ENCODE measurements at regions not wholly inside any gene's neighbourhood (a gene's known extent, or its start where the extent isn't known, plus 50 kb on each side); places are given as distances from the start of the nearest gene placed in this dataset.
"Not testable (repeated sequence)": the region's sequence is repeated elsewhere in the genome, so short reads cannot be mapped to it uniquely, and the experiment has no call there.

DNA sequence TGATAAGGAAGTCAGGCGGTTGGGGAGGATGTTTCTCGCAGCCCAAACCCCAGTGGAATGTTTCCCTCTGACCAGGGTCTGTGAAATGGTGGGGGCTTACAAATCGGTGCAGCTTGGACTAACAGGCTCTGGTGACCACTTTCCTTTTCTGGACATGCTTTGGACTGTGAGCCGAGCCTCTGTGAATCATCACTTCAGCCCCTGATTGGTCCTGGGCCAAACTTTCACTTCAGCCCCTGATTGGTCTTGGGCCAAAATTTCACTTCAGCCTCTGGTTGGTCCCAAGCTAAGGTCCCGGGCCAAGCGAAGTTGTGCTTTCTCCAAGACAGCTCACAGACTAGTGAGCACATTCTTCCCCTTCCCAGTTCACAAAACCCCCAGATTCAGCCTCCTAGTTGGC, 223.7 kb upstream of the ANKRD20A1 start:
- not testable (repeated sequence) for DNase-seq

DNA sequence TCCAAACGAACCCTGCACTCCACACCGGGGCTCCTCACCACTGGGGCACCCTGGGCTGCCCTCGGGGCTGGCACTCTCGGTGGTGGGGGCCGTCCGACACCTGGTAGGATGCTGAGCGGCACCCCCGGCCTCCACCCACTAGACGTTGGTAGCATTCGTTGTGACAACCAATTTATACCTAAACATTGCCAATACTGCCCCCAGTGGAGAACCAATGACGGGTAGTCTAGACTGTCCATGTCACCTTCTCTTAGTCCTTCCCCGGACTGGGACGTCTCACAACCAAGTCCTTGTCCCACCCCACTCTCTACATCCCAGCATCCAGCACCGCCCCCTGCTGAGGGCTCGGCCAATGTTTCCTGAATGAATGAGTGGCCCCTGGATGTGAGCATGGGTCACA, 246.8 kb upstream of the ANKRD20A1 start:
- not testable (repeated sequence) for DNase-seq

DNA sequence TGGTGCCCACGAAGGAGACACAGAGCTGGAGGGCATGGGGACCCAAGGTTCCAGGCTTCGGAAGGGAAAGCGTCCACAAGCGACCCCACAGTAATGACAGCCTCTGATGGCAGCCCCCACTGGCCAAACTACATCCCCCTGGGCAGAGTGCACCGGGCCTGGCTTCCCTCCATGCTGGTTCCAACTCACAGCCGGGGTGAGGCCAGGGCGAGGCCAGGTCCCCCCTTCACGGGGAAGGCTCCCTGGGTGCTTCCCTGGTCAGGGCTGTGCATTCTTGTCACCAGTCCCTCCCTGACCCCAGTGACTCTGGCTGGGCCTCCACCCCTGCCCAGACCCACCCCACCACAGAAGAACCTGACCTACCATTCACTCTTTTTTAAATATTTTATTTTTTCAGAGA, 248.9 kb upstream of the ANKRD20A1 start:
- not testable (repeated sequence) for DNase-seq

DNA sequence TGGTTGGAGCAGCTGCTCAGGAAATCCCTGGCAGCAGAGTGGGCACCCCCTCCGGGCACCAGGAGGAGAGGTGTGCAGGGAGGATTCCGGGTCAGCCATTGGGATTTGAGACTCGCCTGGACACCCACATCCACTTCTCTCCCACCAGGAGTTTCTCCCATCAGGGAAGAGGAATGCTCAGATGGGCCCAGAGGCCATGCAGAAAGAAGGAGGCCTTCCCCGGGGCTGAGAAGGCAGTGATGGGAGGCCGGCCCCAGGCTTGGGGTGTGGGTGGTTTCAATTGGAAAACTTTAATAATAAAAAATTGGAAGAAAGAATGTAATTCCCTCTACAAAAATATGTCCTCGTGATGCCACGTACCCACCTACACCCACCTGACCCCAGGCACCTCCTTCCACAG, 249.3 kb upstream of the ANKRD20A1 start:
- DNase-seq, result not testable (repeated sequence)

DNA sequence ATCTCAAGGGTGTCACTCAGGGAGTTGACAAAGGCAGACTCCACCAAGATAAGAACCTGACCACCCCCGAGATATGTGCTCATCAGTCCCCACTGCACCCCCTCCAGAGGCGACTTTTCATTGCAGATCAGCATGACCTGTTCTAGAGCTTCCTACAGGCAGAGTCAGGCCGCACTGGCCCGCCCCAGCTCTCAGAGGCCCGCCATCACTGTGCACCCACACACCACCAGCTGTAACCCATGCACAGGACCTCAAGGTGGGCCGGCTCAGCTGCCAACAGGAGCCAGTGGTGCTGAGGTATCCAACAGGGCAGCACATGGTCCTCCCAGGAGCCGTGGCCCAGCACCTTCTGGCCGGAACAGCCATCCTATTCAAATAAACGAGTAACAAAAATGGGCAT, 253.6 kb upstream of the ANKRD20A1 start:
- not testable (repeated sequence) for DNase-seq

DNA sequence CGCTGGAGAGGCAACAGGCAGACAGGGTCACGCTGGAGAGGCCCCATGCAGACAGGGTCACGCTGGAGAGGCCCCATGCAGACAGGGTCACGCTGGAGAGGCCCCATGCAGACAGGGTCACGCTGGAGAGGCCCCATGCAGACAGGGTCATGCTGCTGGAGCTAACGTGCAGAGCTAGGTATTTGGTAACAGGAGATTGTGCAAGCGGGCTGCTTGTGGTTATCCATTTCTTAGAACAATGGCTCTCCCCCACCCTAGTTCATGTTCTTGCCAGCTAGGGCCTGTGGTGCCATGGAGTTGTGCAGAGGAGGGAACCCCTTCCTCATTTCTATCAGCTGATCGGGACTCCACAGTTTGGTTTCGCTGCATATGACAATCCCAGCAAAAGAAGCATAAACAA, 255.1 kb upstream of the ANKRD20A1 start:
- DNase-seq, result not testable (repeated sequence)

DNA sequence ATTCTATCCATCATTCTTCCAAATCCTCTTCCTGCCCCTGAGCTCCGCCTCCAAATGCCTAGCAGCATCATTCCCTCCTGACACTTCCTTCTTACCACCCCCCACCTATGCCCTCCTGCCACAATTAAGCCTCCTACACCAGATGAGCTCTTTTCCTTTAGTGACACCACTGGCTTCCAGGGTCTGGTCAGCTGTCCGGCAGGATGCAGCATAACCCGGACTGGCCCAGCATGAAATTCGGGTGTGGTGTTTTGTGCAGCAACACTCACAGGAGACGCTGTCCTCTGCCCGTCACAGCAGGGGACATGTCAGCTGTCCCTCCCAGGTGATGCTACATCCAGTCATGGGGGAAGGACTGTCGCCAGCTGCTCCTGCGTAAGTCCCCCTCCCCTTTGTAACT, 266.3 kb upstream of the ANKRD20A1 start:
- DNase-seq, result not testable (repeated sequence)

DNA sequence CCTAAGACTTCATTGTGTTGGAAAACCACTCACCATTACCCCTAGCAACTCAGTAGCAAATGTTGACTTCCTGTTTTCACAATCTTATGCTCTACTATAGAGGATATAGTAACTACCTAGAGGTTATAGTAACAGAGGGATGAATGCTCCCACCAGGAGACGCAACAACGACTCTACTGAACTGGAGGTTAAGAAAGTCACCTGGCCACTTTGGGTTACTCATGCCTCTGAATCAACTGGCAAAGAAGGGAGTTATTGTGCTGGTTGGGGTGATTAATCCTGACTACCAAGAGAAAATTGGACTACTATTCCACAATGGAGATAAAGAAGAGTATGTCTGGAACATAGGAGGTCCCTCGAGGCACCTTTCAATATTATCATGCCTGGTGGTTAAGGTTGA, 302.9 kb upstream of the ANKRD20A1 start:
- DNase-seq, result not testable (repeated sequence)

DNA sequence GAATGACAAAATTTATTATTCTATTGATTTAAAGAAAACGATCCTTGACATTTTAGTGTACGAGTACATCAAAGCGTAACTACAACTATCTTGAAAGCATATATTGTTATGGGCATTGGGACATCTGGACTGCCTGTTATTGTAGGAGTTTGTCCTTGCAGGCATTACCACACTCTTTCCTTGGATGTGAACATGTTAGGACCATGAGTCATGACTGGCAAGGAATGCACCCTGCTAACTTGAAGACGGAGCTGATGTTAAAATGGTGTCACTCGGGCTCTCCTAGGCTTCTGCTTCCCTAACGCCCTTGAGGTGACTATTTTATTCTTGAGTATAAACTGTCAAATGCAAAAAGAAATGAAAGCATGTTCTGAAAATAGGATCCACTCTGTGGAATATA, 308.7 kb upstream of the ANKRD20A1 start:
- not testable (repeated sequence) for DNase-seq

DNA sequence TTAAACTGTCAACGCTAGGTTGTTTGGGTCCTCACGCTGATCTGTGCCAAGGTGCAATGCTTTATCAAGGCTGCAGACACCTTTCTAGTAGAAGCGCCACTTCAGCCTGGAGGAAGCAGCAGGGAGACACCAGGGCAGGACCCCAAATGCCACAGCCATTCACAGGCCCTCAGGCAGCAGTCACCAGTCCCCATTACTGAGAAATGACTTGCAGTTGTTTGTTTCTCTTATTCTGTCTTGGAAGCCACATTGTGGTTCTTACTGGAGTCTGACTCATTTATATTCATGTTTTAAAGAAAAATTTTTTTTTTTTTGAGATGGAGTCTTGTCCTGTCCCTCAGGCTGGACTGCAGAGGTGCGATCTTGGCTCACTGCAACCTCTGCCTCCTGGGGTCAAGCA, 328.9 kb upstream of the ANKRD20A1 start:
- not testable (repeated sequence) for DNase-seq

DNA sequence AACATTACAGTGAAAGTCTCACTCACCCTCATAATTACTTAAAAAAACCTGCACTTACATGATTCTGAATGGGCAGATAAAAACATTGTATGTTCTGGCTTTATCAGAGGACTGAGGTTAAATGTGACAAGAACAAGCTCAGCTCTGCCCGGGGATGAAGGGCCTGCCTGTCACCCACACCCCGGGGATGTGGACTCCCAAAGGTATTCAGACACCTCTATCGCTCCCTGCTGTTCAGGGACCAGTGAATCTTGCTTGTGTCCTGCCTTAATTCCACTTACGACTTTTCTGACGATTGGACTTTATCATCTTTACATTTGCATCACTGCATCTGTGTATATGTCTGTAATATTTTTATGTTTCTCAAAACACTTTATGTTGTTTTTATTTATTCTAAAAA, 341.8 kb upstream of the ANKRD20A1 start:
- not testable (repeated sequence) for DNase-seq

DNA sequence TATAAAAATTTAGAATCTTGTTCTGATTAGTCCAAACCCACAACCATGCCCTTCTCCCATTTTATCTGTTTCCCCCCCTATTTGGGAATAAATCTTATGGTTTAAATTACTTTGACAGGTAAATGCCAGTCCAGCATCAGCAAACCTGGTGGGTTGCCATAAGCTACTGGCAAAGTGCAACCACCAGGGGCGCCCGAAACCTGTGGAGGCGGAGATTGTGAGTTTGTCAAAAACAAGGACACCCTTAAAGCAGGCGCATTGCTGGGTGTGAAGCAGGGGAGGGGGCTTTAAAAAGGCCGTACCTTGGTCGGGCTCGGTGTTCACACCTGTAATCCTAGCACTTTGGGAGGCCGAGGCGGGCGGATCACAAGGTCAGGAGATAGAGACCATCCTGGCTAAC, 344.1 kb upstream of the ANKRD20A1 start:
- not testable (repeated sequence) for DNase-seq

DNA sequence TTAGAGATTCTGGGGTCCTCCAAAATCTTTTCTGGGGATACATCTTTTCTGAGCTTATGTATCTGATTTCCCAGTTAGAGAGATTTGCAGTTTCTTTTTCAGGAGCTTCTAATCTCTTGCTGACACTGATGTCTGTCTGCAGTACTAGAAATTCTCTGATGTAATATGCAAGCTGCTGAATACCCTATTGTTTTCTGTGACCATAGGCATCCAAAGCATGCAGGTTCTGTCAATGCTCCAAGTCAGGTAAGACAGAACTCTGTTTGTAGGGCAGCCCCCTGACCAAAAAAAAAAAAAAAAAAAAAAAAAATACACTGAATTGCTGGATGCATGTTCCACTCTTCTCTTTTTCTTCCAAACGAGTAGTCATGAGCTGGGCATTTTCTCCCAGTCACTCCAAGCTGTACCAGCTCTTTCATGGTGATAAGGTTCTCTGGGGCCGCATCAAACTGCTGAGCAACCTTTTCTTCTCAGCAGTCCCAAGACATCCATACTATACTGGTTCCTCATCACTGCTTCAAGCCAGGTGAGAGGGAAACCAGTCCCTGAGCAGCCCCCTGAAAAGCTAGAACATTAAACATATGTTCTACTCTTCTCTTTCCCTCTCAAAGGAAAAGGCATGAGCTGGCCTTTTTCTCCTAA, 354.9 kb upstream of the ANKRD20A1 start:
- not testable (repeated sequence) for DNase-seq

DNA sequence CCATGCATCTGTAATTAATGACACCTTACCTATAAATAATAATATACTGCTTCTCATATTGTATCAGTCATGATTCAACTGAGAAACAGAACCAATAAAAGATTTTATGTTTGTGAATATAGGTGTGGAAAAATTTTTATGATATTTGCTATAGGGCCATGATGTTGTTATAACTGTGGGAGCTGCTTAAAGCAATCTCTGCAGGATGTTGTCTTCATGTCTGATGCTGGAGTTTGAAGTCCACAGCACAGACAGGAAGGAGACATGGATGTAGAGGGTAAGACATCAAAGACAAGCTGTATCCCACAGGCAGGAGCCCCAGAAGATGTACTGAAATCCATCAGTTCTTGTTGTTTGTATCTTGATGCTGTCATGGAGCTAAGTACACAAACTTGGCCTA, 366.7 kb upstream of the ANKRD20A1 start:
- DNase-seq, result not testable (repeated sequence)

DNA sequence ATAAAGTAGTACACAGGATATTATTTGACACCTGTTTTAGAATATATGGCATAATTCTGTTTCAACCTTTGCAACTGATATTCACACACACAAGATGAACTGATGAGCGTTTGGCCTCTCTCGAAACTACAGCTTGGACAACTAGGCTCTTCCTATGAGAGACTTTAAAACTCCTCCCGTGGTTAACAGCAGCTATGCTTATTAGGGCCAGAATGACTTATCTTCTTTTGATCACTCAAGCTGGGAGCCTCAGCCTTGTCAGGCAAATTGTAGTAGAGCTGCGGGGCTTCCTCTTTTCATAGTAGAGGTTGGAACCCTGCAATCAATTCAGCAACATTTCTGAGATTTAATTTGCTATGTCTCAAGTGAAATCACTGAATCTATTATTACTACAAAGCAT, 381.3 kb upstream of the ANKRD20A1 start:
- not testable (repeated sequence) for DNase-seq

DNA sequence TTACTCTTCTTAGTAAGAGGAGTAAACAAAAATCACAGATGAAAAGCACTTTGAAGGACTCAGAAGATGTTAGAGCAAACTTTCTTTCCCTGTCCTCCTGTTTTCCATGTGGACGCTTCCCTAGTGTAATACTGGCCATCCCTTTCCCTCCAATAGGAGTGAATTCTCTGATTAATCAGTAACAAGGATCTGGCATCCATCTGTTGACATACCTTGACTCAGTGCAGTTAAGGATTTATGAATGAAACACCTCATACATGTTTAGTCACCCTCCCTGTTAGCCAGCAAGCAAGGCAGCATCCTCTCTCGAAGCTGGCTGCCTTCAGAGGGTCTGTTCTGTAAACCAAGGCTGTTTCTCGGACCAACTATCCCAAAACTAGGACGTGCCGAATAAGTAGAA, 388.0 kb upstream of the ANKRD20A1 start:
- DNase-seq, result not testable (repeated sequence)

DNA sequence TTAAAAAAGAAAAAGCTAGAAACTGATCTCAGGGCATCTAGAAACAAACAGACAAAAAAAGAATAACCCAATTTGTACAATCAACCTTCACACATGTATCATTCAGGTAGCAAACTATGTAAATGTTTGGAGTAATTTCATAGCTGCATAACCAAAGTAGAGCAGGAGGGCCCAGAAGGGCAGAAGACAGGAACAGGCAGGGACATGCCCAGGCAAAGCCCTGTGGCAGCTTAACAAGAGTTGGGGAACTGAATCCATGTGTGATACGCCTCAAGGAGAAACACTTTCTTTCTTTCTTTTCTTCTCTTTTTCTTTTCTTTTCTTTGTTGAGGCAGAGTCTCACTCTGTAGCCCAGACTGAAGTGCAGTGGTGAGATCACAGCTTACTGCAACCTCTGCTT, 390.4 kb upstream of the ANKRD20A1 start:
- DNase-seq, result not testable (repeated sequence)

DNA sequence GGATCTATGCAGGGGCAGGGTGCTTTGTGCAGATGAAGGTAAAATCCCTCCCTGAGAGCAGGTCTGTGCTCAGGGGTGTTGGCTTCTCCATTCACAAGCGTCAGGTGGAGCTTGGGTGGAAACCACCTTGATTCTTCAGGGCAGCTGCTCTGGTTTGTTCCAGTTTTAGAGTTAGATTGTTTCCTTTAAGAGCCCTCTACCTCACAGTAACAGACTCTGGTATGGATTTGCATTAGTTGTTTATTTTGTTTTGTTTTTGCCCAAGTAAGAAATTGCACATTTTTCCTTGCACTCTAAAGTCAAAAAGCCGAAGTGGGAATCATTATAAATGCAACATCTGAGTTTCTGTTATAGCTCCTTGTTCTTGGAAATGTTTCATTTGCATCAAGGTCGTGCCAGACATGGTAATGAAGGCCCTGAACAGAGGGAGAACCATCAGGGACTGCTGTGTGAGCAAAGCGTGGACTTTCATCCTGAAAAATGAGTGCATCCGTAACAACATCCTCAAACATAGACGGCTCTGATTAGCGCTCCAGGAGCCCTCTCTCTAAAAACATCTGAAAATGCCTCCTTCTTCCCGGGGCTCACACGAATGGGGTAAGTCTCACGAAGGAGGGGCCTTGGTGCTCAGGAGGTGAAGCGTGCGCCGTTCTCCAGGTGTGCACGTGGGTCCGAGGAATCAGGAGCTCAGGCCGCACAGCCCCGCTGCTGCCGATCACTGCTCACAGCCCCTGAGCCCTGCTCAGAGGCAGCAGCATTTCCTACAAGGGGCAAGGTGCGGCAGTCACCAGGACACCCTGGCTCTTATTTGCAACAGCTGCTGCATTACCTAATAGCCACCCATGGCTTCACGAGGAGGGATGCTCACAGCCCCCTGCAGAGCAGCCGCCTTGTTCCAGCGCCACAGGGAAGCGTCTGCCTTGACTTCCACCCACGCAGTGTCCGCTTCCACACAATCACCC, 396.7 kb upstream of the ANKRD20A1 start:
- not testable (repeated sequence) for DNase-seq

DNA sequence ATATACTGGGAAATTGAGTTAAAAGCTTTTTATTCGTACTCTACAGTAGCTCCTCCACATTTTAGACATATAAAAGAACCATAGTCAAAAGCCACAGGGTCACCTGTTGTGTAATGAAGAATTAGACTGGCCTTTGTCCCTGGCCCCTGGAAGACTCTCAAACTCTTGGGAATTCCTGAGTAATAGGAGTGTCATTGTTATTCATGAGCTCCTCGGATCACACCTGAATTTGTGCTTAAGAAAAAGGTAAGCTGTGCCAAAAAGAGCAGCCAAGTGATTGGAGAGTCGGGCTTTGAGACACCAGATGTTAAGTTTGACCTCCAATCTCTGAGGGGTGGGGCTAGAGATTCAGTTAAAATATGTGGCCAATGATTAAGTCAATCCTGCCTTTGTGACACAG, 405.8 kb upstream of the ANKRD20A1 start:
- not testable (repeated sequence) for DNase-seq

DNA sequence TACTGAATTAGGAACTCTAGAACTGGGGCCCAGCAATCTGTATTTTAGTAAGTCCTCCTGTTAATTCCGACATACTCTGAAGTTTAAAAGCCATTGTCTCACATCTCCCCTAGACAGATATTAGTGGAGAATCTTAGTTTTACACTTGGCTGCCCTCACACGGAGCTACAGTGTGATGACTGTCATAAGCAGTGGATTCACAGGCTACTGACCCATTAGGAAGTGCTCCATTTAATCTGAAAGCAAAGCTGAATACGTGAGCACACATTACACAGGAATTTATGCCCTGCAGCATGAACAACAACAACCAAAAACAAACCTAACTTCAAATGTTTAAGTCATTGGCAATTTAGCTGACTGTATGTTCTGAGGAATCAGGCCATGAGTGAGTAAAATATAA, 416.4 kb upstream of the ANKRD20A1 start:
- not testable (repeated sequence) for DNase-seq

DNA sequence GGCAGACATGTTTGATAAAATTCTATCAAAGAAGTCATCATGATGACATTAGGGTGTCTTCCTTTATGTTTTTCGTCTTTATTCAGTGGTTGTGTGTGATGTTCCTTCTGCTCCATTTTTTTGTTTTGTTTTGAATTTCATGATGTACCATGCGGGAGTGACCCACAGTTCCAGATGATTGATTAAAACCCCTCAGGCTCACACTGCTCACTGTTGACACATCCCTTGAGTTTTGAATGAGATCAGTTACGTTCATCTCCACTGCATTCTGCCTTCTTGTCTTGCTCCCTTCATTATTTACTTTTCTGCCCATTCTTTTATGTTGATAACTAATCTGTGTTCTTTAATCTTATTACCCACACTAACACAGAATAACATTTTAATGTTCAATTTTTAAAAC, 421.7 kb upstream of the ANKRD20A1 start:
- DNase-seq, result not testable (repeated sequence)

DNA sequence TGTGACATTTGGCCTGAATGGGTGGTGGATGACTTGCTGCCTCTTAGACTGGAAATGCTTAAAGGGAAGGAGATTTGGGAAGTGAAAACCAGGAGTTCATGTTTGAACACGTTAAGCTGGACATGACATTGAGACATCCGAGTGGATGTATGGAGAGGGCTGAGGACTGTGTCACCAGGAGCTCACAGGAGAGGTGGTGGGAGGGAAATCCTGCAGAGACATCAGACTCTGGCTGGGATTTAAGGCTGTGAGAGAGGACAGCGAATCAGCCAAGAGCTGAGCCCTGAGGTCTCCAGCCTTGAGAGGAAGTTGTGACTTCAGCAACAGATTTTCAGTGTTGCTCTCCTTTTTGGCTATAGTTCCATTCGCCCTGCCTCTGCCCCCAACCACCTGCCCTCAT, 432.5 kb upstream of the SPATA31A3 start:
- DNase-seq, result not testable (repeated sequence)

DNA sequence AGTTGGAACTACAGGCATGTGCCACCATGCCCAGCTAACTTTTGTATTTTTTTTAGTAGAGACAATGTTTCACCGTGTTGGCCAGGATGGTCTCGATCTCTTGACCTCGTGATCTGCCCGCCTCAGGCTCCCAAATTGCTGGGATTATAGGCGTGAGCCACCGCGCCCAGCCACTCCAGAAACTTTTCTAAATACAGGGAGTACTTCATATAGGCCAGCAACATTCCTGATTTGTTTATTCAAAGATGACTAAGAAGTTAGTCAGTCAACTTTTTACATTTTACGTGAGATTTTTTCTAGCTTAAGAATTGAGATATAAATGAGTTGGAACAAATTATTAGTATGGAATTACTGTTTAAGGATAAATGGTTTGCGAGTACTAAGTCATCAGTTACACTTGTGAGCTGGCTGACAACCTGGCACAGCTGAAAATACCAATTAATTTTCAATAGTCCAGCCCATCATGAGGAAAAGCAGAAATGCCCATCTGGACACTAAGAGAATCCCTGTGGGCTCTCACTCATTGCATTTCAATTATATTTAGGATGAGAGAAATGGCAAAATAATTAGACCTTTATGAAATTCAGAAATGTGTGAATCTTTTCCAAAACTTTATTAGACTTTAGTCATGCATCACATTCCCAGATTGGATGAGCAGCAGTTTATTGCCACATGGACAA, 430.8 kb upstream of the SPATA31A3 start:
- DNase-seq, result not testable (repeated sequence)

All from NCI-H226 (cell line).